ENCODE measurements at regions not wholly inside any gene's neighbourhood (a gene's known extent, or its start where the extent isn't known, plus 50 kb on each side); places are given as distances from the start of the nearest gene placed in this dataset.

DNA sequence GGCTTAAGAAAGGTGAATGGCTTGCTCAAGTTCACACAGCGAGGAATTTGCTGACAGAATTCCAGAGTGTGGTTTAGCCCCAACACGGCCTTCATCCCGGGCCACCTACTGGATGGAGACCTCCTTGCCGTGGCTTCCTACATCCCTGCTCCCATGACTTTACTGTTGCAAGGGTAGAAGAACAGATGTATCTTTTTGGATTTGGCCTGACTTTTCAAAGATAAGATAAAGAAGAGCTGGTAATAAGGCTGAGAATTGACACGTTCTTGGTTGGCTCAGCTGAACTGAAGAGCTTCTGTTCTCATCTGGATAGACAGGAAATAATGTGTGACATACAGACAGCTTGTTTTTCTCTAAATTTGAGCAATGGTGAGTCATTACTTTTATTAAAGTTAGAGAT lies 113.1 kb downstream of the KLF5 start:
- TF ChIP-seq, protein P1, sequence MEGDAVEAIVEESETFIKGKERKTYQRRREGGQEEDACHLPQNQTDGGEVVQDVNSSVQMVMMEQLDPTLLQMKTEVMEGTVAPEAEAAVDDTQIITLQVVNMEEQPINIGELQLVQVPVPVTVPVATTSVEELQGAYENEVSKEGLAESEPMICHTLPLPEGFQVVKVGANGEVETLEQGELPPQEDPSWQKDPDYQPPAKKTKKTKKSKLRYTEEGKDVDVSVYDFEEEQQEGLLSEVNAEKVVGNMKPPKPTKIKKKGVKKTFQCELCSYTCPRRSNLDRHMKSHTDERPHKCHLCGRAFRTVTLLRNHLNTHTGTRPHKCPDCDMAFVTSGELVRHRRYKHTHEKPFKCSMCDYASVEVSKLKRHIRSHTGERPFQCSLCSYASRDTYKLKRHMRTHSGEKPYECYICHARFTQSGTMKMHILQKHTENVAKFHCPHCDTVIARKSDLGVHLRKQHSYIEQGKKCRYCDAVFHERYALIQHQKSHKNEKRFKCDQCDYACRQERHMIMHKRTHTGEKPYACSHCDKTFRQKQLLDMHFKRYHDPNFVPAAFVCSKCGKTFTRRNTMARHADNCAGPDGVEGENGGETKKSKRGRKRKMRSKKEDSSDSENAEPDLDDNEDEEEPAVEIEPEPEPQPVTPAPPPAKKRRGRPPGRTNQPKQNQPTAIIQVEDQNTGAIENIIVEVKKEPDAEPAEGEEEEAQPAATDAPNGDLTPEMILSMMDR (IDR thresholded peaks at IDR 0.05): no peak
- TF ChIP-seq, protein P2, sequence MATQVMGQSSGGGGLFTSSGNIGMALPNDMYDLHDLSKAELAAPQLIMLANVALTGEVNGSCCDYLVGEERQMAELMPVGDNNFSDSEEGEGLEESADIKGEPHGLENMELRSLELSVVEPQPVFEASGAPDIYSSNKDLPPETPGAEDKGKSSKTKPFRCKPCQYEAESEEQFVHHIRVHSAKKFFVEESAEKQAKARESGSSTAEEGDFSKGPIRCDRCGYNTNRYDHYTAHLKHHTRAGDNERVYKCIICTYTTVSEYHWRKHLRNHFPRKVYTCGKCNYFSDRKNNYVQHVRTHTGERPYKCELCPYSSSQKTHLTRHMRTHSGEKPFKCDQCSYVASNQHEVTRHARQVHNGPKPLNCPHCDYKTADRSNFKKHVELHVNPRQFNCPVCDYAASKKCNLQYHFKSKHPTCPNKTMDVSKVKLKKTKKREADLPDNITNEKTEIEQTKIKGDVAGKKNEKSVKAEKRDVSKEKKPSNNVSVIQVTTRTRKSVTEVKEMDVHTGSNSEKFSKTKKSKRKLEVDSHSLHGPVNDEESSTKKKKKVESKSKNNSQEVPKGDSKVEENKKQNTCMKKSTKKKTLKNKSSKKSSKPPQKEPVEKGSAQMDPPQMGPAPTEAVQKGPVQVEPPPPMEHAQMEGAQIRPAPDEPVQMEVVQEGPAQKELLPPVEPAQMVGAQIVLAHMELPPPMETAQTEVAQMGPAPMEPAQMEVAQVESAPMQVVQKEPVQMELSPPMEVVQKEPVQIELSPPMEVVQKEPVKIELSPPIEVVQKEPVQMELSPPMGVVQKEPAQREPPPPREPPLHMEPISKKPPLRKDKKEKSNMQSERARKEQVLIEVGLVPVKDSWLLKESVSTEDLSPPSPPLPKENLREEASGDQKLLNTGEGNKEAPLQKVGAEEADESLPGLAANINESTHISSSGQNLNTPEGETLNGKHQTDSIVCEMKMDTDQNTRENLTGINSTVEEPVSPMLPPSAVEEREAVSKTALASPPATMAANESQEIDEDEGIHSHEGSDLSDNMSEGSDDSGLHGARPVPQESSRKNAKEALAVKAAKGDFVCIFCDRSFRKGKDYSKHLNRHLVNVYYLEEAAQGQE (IDR thresholded peaks at IDR 0.05; ENCODE audit: insufficient read depth in 1 of 2, low read depth in 2 of 2, low read length in 1 of 2): no peak
- TF ChIP-seq POLR2AphosphoS5 (IDR thresholded peaks at IDR 0.05; ENCODE audit: low read depth, low read length) (no peak), TCF7L2 (IDR thresholded peaks at IDR 0.05; ENCODE audit: low read depth, low read length) (no peak), SIN3A (IDR thresholded peaks at IDR 0.05; ENCODE audit: borderline replicate concordance, insufficient read depth, low read depth, low read length) (no peak)
